Fibroblast of skin of left biceps (primary cell): ENCODE measurements at regions not wholly inside any gene's neighbourhood (a gene's known extent, or its start where the extent isn't known, plus 50 kb on each side); places are given as distances from the start of the nearest gene placed in this dataset.
A peak's percentile ranks its signal among the peaks of the same experiment; 100 is the strongest.
"Not testable (repeated sequence)": the region's sequence is repeated elsewhere in the genome, so short reads cannot be mapped to it uniquely, and the experiment has no call there.

Experiments used
- DNase-seq, 2 experiments: peaks; one replicate each; pipeline ENCODE4 v3.0.0-alpha.2; 2013; ENCODE audit warnings: low read depth in 2 of 2

DNA sequence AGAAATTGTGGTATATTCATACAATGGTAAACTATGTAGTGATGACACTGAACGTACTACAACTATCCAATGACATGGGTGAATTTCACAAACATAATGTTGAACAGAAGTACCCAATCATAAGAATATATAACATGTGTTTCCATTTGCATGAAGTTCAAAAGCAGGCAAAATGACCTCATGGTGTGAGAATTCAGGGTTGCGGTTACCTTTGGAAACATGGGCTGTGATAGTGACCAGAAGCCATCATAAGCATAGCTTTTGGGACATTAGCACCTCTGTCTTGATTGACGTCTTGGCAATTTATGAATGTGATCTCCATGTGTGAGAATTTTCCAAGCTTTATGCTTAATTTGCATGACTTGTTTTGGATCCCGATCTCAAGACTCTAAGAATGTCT, 500.1 kb upstream of the JAG1 start:
- peak; percentile 62 to 67 for DNase-seq

- no peak for DNase-seq
These were observed 501.1 kb upstream of the JAG1 start for GRCh38 chr20:11174861-11175260.

DNA sequence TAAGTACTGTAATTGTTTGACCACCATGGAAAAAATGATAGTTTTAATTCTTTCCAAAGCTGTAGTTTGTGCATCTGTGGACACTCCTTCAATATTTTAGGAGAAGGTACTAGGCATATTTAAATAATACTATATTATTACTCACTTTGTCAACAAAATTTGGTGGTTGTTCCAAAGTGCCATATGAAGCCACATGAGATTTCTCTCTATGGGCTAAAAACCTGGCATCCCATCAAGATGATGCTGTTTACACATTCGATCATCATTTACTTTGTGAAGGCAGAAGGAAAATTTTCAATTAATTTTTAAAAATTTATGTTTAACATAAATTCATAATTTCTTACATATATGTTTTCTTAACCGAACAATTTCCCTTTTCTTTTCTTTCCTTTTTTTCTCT, 502.6 kb upstream of the JAG1 start:
- DNase-seq: no peak

- DNase-seq: no peak
These were observed 505.3 kb upstream of the JAG1 start for GRCh38 chr20:11178946-11179654.

GRCh38 chr20:11180186-11180585, 506.4 kb upstream of the JAG1 start:
- no peak for DNase-seq

DNA sequence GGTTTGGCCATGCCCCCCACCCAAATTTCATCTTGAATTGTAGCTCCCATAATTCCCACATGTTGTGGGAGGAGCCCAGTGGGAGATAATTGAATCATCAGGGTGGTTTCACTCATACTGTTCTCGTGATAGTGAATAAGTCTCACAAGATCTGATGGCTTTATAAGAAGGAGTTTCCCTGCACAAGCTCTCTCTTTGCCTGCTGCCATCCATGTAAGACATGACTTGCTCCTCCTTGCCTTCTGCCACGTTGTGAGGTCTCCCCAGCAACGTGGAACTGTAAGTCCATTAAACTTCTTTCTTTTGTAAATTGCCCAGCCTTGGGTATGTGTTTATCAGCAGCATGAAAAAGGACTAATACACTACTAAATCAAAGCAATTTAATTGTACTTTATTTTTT, 507.3 kb upstream of the JAG1 start:
- not testable (repeated sequence) for DNase-seq

DNA sequence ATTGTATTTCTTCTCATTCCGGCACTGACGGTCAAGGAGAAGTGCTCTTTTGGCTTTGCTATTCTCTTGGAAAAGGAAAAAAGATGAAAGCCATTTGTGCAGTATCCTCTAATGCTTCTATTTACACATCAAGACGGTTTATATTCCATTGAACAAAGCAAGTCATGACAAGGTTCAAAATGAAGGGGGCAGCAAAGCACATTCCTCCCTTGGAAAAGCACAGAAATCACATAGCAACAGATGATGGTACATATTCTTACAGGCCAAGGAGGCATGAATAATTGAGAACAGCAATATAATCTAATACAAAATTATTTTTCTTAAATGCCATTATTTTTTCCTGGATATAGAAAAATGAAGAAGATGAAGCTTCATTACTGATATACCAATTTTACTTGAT, 508.2 kb upstream of the JAG1 start:
- no peak for DNase-seq

DNA sequence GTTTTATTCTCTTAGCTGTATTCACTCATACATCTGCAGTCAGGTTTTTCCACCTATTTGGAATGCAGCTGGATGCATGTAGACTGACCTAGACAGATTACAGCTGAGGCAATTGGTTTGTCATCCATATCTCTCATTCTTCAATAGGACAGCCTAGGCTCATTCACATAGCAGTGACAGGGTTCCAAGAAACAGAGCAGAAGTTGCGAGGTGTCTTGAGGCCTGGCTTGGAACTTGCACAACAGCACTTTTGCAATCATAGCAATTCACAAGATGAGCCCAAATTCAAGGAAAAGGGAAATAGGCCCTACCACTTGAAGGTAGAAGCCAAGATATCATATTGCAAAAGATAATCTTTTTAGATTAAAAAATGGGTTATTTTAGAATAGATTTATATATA, 508.9 kb upstream of the JAG1 start:
- no peak for DNase-seq

DNA sequence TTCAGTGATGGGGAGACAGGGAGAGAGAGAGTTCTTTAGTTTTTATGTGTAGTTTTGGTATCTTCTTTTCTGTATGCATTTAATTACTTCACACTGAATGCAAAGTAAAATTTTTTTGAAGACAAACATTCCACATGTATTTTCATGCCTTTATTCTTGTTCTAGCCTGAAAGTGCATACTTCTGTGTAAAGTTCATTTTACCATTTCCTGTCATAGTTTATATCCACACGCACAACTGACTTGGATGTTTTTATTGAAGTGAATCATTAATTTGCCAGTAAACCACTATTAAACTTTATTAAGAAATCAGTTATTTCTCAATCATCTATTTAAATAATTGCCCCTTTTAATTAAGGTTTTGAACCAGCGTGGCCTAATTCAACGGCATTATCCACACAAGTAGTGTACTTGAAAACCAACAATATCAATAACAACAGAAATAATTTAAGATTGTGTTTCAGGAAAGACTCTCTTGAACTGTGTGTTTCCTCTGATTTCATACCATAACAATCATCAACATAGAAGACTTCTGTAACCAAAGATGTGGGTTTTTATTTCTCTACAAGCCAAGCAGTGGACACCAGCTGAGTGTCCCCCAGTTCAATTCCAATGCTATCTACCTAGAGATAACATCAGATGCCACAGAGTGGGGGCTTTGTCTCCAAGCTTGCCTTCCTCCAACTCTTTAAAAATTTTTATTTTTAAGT, 512.7 kb upstream of the JAG1 start:
- no peak for DNase-seq

DNA sequence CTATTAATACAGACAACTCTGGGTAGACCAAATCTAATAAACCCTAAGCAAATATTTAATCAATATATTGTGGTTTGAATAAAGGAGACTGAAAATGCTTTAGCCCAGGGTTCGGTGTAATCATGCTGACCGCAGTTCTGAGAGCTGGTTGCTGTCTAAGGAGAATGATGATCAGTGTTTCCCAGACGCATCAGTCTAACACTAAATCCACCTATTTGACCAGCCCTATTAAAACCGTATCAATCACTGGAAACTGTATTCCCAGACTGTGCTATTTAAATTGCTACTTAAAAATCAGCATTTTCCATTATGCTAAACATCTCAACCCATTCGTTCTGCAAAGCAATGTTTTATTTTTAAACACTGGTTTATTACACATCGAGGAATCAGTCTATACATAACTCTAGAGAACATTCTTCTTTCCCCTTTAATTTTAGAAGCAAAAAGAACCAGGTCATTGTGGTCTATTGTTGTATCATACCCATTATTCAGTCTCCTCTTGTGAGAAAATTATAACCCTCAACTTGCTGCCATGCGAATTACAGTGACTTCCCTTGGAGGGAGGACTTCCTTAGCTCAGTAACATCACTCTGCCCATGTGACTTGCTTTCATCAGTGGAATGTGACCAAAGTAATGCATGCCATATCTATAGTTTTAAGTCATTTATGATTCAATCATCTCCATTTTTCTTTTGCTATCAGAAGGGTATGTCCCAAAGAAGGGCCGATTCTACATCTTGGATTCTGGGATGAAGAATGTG, 515.2 kb upstream of the JAG1 start:
- no peak for DNase-seq

GRCh38 chr20:11190741-11191140, 516.9 kb upstream of the JAG1 start:
- no peak for DNase-seq

GRCh38 chr20:11192106-11192505, 518.3 kb upstream of the JAG1 start:
- DNase-seq: no peak

DNA sequence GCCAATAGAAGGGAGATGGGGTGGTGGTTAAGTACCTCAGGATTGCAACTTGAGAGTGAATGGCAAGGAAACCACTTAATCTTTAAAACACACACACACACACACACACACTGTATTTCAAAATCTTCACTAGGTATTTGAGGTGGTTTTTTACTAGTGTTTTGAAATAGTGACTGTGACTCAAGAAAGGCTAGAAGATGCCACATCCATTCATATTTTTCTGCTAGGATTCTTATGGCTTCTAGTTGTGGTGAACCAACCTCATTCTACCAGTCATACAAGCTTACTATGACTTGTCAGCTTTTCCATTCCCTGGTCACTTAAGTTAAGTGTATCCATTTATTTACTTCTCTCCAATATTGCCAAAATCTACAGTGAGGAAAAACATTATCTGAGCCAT, 519.4 kb upstream of the JAG1 start:
- no peak for DNase-seq

GRCh38 chr20:11195169-11195568, 521.4 kb upstream of the JAG1 start:
- DNase-seq: no peak

GRCh38 chr20:11195899-11196558, 522.2 kb upstream of the JAG1 start:
- DNase-seq: no peak

DNA sequence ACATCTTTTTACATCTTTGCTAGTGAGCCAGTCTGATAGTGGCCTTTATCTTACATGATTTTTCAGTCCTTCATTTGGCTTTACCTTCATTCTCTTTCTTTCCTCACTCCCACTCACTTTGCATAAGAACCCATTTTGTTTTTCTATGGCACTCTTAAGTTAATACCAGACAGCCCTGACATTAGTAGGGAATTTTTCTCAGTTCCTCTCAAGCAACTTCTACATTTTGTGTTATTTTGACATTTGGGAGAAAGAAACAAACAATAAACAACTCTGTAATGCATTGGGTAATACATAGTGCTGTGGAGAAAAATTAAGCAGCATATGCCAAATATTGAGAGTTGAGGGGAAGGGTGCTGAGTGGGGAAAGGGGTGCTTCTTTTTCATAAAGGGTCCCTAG, 524.1 kb upstream of the JAG1 start:
- DNase-seq: no peak

- no peak for DNase-seq
These were observed 526.6 kb upstream of the JAG1 start for GRCh38 chr20:11200423-11200822.

DNA sequence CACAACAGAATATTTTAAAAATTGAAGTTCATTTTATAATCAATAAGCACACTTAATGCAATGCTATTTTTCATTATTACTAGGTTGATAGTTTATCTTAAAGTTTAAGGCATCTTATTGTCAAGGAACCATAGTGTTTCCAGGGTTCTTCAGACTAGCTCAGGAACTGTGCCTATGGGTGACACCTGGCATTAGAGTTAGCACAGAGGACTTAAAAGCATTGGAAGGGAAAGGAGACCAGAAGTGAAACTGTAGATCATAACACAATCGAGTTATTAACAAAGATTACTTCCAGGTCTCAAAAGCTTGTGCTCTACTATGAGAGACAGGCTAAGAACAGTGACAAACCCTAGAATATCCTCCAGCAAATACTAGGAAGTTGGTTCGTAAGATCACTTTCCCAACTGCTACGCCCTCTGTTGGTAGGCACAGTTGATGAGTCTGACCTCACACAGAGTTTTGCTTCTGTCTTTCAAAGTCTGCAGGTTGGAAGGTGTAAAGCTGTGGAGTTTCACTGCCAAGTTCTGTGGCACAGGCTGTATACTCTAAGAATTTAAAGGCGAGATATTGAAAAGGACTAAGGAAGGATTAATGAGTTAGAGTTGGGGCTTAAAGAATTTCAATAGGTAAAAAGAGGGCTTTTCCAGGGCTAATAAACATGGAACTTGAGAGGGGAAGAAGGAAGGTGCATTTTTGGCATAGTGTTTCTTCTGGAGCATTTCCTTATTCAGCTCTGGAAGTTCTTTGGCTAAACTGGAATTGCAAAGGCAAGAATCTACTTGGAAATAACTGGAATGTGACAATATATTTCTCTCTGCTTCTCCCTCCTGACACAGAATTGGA, 531.3 kb upstream of the JAG1 start:
- no peak for DNase-seq

DNA sequence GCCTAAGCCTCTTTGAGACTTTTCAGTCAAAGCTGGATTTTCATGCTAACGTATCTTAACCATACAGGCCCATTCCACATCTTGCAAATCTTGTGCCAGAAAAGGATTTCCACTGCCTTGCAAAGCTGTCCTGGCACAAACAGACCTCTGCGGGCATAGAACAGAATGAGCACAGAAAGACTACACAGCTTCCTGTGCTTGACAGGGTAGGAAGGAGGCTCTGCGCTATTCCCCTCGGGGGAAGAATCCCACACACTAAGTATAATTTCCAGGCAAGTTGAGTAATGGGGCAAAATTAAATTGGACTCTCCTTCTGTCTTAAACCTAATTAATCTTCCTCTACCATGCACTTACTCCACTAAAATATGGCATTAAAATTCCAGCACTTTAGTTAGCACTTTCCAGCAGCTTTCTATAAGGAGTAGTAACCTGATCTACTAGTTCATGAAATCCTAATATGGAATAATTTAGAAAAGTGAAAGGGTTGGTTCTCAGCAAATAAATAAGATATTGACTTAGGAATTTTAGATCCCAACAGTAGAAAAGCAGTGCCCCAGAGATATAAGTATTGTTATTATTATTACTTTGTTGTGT, 532.1 kb upstream of the JAG1 start:
- DNase-seq: no peak

DNA sequence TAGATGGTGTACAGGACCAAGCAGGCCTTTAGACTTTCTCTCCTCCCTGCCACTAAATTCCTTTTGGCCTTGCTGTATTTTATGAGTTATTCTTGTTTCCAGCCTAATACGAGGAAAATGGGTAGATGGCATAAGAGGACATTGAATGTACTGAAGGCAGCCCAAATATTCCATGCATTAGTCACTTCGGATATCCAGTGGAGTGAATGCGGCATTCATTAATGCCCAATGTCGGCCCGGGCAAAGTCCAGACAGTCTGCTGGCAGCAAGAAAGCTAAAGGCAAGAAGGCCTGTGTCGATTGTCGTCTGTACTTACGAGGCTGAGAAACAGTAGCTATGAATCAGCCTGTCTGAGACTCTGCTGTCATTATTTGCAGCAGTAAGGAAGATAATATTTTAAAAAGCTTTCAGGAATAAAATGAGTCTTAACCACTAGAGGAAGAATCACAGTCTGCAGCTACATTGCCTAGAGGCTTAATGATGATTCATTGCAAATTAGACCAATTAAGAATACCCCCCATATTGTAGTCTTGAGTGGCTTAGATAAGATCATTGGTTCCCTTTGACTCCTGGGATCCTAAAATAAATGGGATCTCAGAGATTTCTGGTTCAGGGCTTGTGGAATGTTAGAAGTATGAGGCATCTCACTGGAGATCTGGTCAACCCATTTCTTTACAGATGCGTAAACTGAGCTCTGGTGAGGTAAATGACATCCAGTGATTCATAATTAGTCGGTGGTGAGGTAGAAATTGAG, 534.1 kb upstream of the JAG1 start:
- DNase-seq: no peak
